ENCODE measurements at regions not wholly inside any gene's neighbourhood (a gene's known extent, or its start where the extent isn't known, plus 50 kb on each side); places are given as distances from the start of the nearest gene placed in this dataset.

- FAIRE-seq, result no peak
- DNase-seq (ENCODE audit: low read depth), result no peak
- H3K36me3 ChIP-seq (ENCODE audit: control insufficient read depth, insufficient read depth, low read length), result no peaks in the 10 kb centered on the region
Observed at GRCh38 chr4:46594661-46595060, 204.7 kb upstream of the GABRA2 start.

DNA sequence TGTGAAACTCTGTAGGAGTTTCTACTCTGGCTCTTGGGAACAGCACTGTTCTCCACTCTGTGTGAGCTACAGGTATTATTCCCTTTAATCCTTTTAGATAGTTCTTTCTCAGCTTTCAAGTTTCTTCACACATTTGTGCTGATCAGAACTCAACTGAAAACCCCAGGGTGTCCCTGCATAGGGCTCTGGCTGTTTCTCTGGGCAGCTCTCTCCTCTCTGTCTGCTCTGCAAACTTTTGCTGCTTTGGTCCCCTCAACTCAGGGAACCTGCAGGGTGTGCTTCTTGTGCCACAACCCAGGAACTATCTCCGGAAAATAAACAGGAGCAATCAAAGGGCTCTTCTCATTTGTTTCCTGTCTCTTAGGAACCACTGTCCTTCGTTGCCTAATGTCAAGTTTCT is 196.6 kb upstream of the GABRA2 start:
- DNase-seq (ENCODE audit: low read depth) (no peak), FAIRE-seq (no peak)
- TF ChIP-seq CTCF (IDR thresholded peaks at IDR 0.05; ENCODE audit: insufficient read depth, low read length, severe bottlenecking), result no peak
- H3K27me3 ChIP-seq (ENCODE audit: control insufficient read depth, insufficient read depth, low read length), result no peaks in the 10 kb centered on the region
- no peak overlapping the region for H3K4me3 ChIP-seq (ENCODE audit: low read depth, low read length)
- no peaks in the 10 kb centered on the region for H3K36me3 ChIP-seq (ENCODE audit: control insufficient read depth, insufficient read depth, low read length)

More at GRCh38 chr4:46594661-46595060, 204.7 kb upstream of the GABRA2 start:
- TF ChIP-seq CTCF (IDR thresholded peaks at IDR 0.05; ENCODE audit: insufficient read depth, low read length, severe bottlenecking), result no peak
- Histone ChIP-seq H3K27me3 (ENCODE audit: control insufficient read depth, insufficient read depth, low read length) (no peaks in the 10 kb centered on the region), H3K4me3 (ENCODE audit: low read depth, low read length) (no peak overlapping the region)

- TF ChIP-seq CTCF (IDR thresholded peaks at IDR 0.05; ENCODE audit: insufficient read depth, low read length, severe bottlenecking), result no peak
- Histone ChIP-seq H3K4me3 (ENCODE audit: low read depth, low read length) (no peak overlapping the region), H3K27me3 (ENCODE audit: control insufficient read depth, insufficient read depth, low read length) (no peaks in the 10 kb centered on the region), H3K36me3 (ENCODE audit: control insufficient read depth, insufficient read depth, low read length) (no peaks in the 10 kb centered on the region)
- no peak for FAIRE-seq
- DNase-seq (ENCODE audit: low read depth), result no peak
Observed at GRCh38 chr4:46581677-46582076, 191.7 kb upstream of the GABRA2 start.

DNA sequence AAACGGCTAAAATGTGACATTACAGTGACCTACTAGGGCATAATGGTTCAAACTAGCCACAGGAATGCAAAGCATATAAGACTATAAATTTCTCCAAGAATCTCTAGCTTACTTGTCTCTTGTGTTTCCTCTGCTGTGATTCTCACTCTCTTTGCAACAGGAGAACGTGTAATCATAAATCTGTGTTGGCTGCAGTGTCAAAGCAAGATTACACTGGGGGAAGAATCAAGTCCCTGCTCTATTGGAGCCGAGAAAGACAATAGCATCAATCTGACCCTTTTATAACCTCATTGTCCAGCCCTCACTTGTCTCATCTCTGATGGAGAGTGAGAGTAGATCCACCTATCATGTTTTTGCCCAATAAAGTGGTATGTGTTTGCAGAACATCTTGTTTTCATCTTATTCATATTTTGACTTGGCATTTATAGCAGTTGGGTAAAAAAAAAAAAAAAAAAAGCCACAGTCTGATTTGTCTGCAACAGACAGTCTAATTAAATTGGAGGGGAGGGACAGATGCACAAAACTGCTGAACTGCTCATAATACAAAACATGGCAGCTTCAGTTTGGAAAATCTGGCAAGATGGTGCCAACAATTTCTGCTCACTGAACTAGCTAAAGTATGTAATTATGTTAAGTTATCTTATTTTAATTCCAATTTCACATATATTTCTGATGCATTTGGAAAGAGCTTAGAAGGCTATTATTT is 165.0 kb upstream of the GABRA2 start:
- H3K27me3 ChIP-seq (ENCODE audit: control insufficient read depth, insufficient read depth, low read length), result no peaks in the 10 kb centered on the region
- no peaks in the 10 kb centered on the region for H3K36me3 ChIP-seq (ENCODE audit: control insufficient read depth, insufficient read depth, low read length)
- no peak overlapping the region for H3K4me3 ChIP-seq (ENCODE audit: low read depth, low read length)
- no peak for DNase-seq (ENCODE audit: low read depth)
- no peak for TF ChIP-seq CTCF (IDR thresholded peaks at IDR 0.05; ENCODE audit: insufficient read depth, low read length, severe bottlenecking)
- FAIRE-seq, result no peak

GRCh38 chr4:46550471-46550870 is 160.5 kb upstream of the GABRA2 start:
- TF ChIP-seq CTCF (IDR thresholded peaks at IDR 0.05; ENCODE audit: insufficient read depth, low read length, severe bottlenecking), result no peak
- Histone ChIP-seq H3K36me3 (ENCODE audit: control insufficient read depth, insufficient read depth, low read length) (no peaks in the 10 kb centered on the region), H3K4me3 (ENCODE audit: low read depth, low read length) (no peak overlapping the region), H3K27me3 (ENCODE audit: control insufficient read depth, insufficient read depth, low read length) (no peaks in the 10 kb centered on the region)
- FAIRE-seq (no peak), DNase-seq (ENCODE audit: low read depth) (no peak)

- FAIRE-seq, result no peak
- no peaks in the 10 kb centered on the region for H3K27me3 ChIP-seq (ENCODE audit: control insufficient read depth, insufficient read depth, low read length)
- no peak for TF ChIP-seq CTCF (IDR thresholded peaks at IDR 0.05; ENCODE audit: insufficient read depth, low read length, severe bottlenecking)
- no peaks in the 10 kb centered on the region for H3K36me3 ChIP-seq (ENCODE audit: control insufficient read depth, insufficient read depth, low read length)
- no peak overlapping the region for H3K4me3 ChIP-seq (ENCODE audit: low read depth, low read length)
- DNase-seq (ENCODE audit: low read depth), result no peak
Observed at GRCh38 chr4:46549125-46549524, 159.2 kb upstream of the GABRA2 start.
